ENCODE measurements at regions not wholly inside any gene's neighbourhood (a gene's known extent, or its start where the extent isn't known, plus 50 kb on each side); places are given as distances from the start of the nearest gene placed in this dataset.

DNA sequence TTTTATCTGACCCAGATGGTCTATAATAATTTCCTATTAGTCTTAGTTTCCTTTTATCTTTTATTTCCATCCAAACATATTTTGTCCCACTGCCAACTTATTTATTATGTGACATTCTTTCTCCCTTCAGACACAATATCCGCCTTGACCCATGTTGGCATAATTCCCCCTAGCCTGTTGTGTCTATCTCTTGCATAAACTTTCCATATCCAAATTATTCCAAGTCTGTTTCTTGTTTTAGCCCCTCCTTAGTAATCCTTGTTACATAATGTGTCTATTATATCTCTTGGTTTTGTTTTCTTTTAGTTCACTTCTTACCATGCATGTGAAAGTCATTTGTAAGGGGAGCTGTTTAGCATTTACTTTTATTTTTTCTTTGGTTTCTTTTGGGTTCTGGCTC, 81.6 kb upstream of the CACHD1 start:
- TF ChIP-seq, protein P1, sequence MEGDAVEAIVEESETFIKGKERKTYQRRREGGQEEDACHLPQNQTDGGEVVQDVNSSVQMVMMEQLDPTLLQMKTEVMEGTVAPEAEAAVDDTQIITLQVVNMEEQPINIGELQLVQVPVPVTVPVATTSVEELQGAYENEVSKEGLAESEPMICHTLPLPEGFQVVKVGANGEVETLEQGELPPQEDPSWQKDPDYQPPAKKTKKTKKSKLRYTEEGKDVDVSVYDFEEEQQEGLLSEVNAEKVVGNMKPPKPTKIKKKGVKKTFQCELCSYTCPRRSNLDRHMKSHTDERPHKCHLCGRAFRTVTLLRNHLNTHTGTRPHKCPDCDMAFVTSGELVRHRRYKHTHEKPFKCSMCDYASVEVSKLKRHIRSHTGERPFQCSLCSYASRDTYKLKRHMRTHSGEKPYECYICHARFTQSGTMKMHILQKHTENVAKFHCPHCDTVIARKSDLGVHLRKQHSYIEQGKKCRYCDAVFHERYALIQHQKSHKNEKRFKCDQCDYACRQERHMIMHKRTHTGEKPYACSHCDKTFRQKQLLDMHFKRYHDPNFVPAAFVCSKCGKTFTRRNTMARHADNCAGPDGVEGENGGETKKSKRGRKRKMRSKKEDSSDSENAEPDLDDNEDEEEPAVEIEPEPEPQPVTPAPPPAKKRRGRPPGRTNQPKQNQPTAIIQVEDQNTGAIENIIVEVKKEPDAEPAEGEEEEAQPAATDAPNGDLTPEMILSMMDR (IDR thresholded peaks at IDR 0.05; ENCODE audit: low read depth, low read length) = no peak
- TF ChIP-seq POLR2A (IDR thresholded peaks at IDR 0.05; ENCODE audit: extremely low read depth, insufficient read length) = no peak
